Fibroblast of skin of back (primary cell): ENCODE measurements at regions not wholly inside any gene's neighbourhood (a gene's known extent, or its start where the extent isn't known, plus 50 kb on each side); places are given as distances from the start of the nearest gene placed in this dataset.
A peak's percentile ranks its signal among the peaks of the same experiment; 100 is the strongest.

Experiments used
- DNase-seq: peaks from one replicate; pipeline ENCODE4 v3.0.0-alpha.2; 2013

GRCh38 chr14:100399052-100399849, 76.1 kb downstream of the SLC25A47 start:
- no peak for DNase-seq

- DNase-seq, result no peak
Observed at GRCh38 chr14:100400115-100400514, 77.0 kb downstream of the SLC25A47 start.

GRCh38 chr14:100401031-100401692, 78.0 kb downstream of the SLC25A47 start:
- no peak for DNase-seq

DNA sequence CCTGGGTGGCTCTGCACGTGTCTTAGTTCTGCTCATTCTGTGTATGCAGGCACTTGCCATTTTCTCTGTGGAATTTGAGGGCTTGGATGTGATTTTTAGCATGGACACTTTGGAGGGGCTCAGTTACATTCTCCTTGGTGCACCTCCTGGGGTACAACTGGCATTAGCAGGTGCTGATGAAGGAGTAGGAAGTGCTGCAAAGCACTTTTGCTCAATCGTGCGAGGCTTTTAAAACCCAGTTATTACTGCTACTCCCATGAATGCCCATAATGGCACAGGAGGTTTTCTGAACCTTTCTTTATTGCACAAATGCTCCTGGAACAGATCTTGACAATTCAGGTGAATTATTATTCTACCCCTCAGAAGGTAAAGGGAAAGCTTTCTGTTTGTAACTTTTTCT, 78.7 kb downstream of the SLC25A47 start:
- DNase-seq, result no peak

GRCh38 chr14:100402631-100403030, 79.5 kb downstream of the SLC25A47 start:
- peak; percentile 14 for DNase-seq

DNA sequence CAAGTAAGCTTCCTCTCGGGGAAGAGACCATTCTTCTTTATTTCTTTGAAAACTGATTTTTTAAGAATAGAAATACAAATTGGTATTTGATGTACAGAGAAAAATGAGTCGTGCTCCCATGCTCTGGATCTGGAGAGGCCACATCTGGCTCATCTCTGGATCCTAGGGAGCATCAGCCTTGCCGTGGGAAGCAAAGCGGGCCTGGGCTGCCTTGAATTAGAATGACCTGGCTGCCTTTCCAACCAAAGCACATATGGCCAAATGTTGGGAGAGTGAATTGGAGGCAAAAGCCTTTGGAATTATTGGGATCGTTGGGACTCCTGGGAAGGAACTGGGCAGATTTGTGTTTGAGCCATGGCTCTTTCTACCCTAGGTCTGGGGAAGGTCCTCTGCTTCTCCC, 80.0 kb downstream of the SLC25A47 start:
- no peak for DNase-seq

- DNase-seq, result no peak
Observed at GRCh38 chr14:100403802-100404365, 80.7 kb downstream of the SLC25A47 start.

GRCh38 chr14:100404419-100404818, 81.3 kb downstream of the SLC25A47 start:
- no peak for DNase-seq

DNA sequence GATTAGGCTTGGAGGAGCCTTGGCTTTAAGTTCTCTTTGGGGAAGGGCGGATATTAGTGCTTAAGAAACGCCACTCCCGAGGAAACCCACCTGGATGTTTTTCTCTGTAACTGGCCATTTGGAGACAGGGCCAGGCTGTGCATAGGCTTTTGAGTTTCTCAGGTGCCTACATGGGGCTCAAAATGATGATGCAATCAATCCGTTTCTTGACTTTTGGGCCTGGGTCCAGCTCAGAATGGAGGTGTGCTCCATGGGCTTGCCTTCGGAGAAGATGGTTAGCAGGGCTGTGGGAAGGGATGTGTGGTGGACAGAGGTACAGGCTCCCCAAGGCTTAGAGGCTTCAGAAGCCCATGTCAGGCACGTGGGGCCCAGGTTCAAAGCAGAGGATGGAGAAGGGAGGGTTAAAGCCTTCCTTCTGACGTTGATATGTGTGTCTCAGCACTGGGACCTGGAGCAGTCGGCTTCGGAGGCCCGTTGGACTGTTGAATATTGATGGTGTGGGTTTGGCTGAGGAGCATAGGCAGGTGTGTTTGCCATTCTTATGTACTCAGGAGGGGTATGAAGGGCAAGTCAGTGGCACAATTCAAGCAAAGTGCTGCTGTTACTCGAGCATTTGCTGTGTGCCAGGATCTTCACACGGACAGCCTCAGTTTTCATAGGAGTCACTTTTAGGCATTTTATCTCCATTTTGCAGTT, 82.8 kb downstream of the SLC25A47 start:
- no peak for DNase-seq

GRCh38 chr14:100406505-100407131, 83.5 kb downstream of the SLC25A47 start:
- DNase-seq, result peak; percentile 29

- no peak for DNase-seq
Observed at GRCh38 chr14:100407376-100408102, 84.4 kb downstream of the SLC25A47 start.

GRCh38 chr14:100408350-100409002, 85.3 kb downstream of the SLC25A47 start:
- peak; percentile 77 for DNase-seq

- no peak for DNase-seq
Observed at GRCh38 chr14:100409003-100409360, 85.8 kb downstream of the SLC25A47 start.

DNA sequence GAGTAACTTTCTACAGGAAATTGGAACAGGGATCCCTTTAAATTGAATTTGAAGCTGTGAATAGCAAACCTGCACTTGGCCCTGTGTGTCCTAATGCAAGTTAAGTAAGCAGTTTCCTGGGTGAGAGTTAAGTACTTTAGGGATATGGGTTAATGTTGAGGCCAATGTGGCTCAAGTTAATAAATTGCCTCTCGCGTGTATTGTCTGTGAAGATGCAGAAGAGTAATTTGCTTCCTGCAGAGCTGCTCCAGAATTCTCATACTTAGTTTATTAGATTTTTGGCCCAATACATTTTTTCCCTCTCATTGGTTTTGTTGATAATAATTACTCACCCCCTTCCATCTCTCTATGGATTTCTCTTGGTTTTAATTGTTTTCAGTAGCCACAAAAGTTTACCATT, 86.5 kb downstream of the SLC25A47 start:
- peak; percentile 28 for DNase-seq

GRCh38 chr14:100410056-100410565, 87.0 kb downstream of the SLC25A47 start:
- peak; percentile 90 for DNase-seq

GRCh38 chr14:100413699-100414098, 90.6 kb downstream of the SLC25A47 start:
- DNase-seq, result no peak

GRCh38 chr14:100415226-100415625, 92.1 kb downstream of the SLC25A47 start:
- no peak for DNase-seq

DNA sequence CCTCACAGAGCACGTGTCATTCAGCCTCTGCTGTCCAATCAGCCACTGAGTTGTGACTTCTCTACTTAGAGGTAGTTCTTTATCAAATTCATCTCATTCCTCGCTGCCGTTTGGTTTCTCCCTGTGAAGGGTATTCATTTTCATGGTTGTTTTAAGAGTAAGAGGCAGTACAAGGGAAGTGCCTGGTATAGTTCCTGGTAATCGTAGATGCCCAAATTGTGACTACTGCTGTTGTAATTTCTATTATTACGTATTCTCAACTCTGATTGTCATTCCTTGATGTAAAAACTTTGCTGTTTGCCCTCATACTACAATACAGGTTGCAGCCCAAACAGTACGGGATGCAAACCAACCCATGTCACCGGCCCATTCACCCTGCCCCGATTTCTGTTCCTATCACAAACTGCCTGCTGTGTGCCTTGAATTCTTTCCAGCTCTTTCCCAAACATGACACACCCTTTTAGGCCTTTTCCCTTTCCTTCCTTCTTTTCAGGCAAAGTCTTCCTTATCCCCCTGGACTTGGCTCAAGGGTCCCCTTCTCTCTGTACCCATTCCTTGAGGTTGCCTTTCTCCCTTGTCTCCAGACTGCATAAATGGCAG, 93.0 kb downstream of the SLC25A47 start:
- DNase-seq, result no peak

- DNase-seq, result peak; percentile 90
Observed at GRCh38 chr14:100416921-100417860, 94.1 kb downstream of the SLC25A47 start.

- DNase-seq, result no peak
Observed at GRCh38 chr14:100419856-100420255, 96.7 kb downstream of the SLC25A47 start.
